Loucy (cell line): ENCODE measurements at regions not wholly inside any gene's neighbourhood (a gene's known extent, or its start where the extent isn't known, plus 50 kb on each side); places are given as distances from the start of the nearest gene placed in this dataset.

ENCODE experiments used
- CTCF ChIP-seq: fragments of 200-600 bp; sonication (generic); conservative IDR thresholded peaks from 2 replicates; pipeline ENCODE4 v1.5.1; 2014; ENCODE audit warnings: mild to moderate bottlenecking, antibody characterized with exemption, low read length
- EZH2phosphoT487 ChIP-seq: fragments of 200-600 bp; IDR thresholded peaks from 2 replicates; pipeline ENCODE4 v1.6.1; 2018; ENCODE audit warnings: antibody characterized with exemption, mild to moderate bottlenecking, moderate library complexity, borderline replicate concordance

GRCh38 chr3:117989982-117990381 lies 1044.7 kb downstream of the IGSF11 start:
- TF ChIP-seq CTCF (no peak), EZH2phosphoT487 (no peak)
